Liver (tissue), 3 donors: ENCODE measurements at regions not wholly inside any gene's neighbourhood (a gene's known extent, or its start where the extent isn't known, plus 50 kb on each side); places are given as distances from the start of the nearest gene placed in this dataset.

Experiments
- HNF4G ChIP-seq: IDR thresholded peaks from 2 replicates; pipeline ENCODE4 v1.6.1; 2016; ENCODE audit warnings: antibody characterized with exemption
- NR2F2 ChIP-seq: IDR thresholded peaks from 2 replicates; pipeline ENCODE4 v1.6.1; 2016; ENCODE audit warnings: antibody characterized with exemption
- RAD21 ChIP-seq, 2 donors: IDR thresholded peaks; 2 replicates each; pipeline ENCODE4 v1.6.1; 2016; ENCODE audit warnings: antibody characterized with exemption in 2 of 2, mild to moderate bottlenecking in 2 of 2
- TAF1 ChIP-seq: conservative IDR thresholded peaks from 2 replicates; pipeline ENCODE4 v1.6.1; 2016; ENCODE audit warnings: antibody characterized with exemption, mild to moderate bottlenecking
- YY1 ChIP-seq: IDR thresholded peaks from 2 replicates; pipeline ENCODE4 v1.6.1; 2016; ENCODE audit warnings: antibody characterized with exemption, mild to moderate bottlenecking
- TF ChIP-seq, protein P1 (sequence below): fragments of 150-350 bp; IDR thresholded peaks from 2 replicates; pipeline ENCODE4 v1.5.1; 2017; ENCODE audit warnings: improper control_type of control experiment, low read depth, low read length; ENCODE audit not compliant: missing input control
- TF ChIP-seq, protein P2 (sequence below): IDR thresholded peaks from 2 replicates; pipeline ENCODE4 v1.6.1; 2016; ENCODE audit warnings: antibody characterized with exemption, mild to moderate bottlenecking
- TF ChIP-seq, protein P3 (sequence below): IDR thresholded peaks from 2 replicates; pipeline ENCODE4 v1.6.1; 2016; ENCODE audit warnings: antibody characterized with exemption
- TF ChIP-seq, protein P4 (sequence below): IDR thresholded peaks from 2 replicates; pipeline ENCODE4 v1.6.1; 2016; ENCODE audit warnings: antibody characterized with exemption
- donor health status: healthy.
- donor health status: healthy.

DNA sequence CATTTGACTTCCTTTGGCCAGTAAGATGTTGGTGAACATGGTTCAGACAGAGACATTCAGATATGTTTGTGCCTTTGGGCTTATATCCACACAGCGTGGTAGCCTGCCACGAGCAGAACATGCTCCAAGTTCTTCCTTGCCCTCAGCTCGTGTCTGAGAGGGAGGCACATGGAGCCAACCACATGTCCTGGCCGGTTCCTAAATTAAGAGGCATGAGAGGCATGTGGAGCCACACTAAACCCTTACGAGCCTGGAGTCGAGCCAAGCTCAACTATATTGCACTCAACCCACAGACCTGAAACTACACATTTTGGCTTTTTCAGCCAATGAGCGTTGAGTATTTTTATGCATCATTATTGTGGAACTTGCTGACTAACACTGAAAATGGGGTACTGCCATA lies 133.7 kb upstream of the KCNK1 start:
- TF ChIP-seq, protein P1, sequence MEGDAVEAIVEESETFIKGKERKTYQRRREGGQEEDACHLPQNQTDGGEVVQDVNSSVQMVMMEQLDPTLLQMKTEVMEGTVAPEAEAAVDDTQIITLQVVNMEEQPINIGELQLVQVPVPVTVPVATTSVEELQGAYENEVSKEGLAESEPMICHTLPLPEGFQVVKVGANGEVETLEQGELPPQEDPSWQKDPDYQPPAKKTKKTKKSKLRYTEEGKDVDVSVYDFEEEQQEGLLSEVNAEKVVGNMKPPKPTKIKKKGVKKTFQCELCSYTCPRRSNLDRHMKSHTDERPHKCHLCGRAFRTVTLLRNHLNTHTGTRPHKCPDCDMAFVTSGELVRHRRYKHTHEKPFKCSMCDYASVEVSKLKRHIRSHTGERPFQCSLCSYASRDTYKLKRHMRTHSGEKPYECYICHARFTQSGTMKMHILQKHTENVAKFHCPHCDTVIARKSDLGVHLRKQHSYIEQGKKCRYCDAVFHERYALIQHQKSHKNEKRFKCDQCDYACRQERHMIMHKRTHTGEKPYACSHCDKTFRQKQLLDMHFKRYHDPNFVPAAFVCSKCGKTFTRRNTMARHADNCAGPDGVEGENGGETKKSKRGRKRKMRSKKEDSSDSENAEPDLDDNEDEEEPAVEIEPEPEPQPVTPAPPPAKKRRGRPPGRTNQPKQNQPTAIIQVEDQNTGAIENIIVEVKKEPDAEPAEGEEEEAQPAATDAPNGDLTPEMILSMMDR: no peak
- TF ChIP-seq, protein P2, sequence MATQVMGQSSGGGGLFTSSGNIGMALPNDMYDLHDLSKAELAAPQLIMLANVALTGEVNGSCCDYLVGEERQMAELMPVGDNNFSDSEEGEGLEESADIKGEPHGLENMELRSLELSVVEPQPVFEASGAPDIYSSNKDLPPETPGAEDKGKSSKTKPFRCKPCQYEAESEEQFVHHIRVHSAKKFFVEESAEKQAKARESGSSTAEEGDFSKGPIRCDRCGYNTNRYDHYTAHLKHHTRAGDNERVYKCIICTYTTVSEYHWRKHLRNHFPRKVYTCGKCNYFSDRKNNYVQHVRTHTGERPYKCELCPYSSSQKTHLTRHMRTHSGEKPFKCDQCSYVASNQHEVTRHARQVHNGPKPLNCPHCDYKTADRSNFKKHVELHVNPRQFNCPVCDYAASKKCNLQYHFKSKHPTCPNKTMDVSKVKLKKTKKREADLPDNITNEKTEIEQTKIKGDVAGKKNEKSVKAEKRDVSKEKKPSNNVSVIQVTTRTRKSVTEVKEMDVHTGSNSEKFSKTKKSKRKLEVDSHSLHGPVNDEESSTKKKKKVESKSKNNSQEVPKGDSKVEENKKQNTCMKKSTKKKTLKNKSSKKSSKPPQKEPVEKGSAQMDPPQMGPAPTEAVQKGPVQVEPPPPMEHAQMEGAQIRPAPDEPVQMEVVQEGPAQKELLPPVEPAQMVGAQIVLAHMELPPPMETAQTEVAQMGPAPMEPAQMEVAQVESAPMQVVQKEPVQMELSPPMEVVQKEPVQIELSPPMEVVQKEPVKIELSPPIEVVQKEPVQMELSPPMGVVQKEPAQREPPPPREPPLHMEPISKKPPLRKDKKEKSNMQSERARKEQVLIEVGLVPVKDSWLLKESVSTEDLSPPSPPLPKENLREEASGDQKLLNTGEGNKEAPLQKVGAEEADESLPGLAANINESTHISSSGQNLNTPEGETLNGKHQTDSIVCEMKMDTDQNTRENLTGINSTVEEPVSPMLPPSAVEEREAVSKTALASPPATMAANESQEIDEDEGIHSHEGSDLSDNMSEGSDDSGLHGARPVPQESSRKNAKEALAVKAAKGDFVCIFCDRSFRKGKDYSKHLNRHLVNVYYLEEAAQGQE: no peak
- no peak for TF ChIP-seq TAF1
- TF ChIP-seq, protein P3, sequence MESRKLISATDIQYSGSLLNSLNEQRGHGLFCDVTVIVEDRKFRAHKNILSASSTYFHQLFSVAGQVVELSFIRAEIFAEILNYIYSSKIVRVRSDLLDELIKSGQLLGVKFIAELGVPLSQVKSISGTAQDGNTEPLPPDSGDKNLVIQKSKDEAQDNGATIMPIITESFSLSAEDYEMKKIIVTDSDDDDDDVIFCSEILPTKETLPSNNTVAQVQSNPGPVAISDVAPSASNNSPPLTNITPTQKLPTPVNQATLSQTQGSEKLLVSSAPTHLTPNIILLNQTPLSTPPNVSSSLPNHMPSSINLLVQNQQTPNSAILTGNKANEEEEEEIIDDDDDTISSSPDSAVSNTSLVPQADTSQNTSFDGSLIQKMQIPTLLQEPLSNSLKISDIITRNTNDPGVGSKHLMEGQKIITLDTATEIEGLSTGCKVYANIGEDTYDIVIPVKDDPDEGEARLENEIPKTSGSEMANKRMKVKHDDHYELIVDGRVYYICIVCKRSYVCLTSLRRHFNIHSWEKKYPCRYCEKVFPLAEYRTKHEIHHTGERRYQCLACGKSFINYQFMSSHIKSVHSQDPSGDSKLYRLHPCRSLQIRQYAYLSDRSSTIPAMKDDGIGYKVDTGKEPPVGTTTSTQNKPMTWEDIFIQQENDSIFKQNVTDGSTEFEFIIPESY: no peak
- TF ChIP-seq HNF4G: no peak
- TF ChIP-seq RAD21 (IDR thresholded peaks at IDR 0.05): no peak
- no peak for TF ChIP-seq NR2F2
- TF ChIP-seq YY1: no peak
- TF ChIP-seq, protein P4, sequence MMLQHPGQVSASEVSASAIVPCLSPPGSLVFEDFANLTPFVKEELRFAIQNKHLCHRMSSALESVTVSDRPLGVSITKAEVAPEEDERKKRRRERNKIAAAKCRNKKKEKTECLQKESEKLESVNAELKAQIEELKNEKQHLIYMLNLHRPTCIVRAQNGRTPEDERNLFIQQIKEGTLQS: no peak
